ENCODE measurements at regions not wholly inside any gene's neighbourhood (a gene's known extent, or its start where the extent isn't known, plus 50 kb on each side); places are given as distances from the start of the nearest gene placed in this dataset.

DNA sequence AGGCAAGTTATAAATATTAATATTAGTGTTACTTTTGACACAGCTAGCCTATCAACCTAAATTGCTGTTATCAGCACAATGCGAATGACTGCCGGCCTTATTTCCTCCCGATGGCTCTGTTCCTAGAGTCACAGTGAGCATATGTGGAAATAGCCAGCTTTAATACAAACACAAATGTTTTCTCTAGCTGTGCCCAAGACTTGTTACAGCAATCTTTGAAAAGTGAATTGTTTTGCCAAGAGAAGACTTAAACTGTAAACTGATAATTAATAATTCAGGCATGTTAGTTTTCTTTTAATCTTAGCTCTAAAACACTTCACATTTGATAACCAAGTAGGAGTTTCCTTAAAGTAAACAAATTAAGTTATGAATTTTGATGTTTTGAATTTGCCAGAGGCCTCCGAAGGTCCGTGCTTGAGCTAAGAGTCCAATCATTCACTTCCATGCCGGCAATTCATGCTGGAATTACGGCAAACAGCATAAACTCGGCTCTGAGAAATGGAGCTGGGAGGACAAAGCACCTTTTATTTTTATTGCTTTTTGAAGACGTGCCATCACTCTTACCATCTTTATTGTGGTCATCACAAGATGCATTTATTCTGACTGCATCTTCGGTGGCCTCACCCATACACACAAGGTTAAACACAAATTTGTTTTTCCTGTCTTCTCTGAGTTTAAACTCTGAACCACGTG lies 184.5 kb upstream of the CWC22 start:
- peak overlapping the region; percentile 67 for H2AFZ ChIP-seq (ENCODE audit: low read length)
- H3K4ac ChIP-seq (ENCODE audit: low read length), result no peak overlapping the region
- H3K79me1 ChIP-seq (ENCODE audit: low read depth, low read length), result no peaks in the 10 kb centered on the region
- no peak overlapping the region for H2BK12ac ChIP-seq (ENCODE audit: low read length)
- H2AK5ac ChIP-seq (ENCODE audit: low read depth, low read length), result no peak overlapping the region
- H2BK15ac ChIP-seq (ENCODE audit: low read length), result no peak overlapping the region
- no peak overlapping the region for H3K14ac ChIP-seq (ENCODE audit: low read length)
- no peak overlapping the region for H4K8ac ChIP-seq (ENCODE audit: low read depth, low read length)
- no peak for DNase-seq (ENCODE audit: low spot score)
- no peak overlapping the region for H4K91ac ChIP-seq (ENCODE audit: low read depth, low read length, poor library complexity)
- H2BK5ac ChIP-seq (ENCODE audit: low read length), result no peak overlapping the region
- no peak overlapping the region for H3K18ac ChIP-seq (ENCODE audit: low read length)
- H2BK120ac ChIP-seq (ENCODE audit: low read depth, low read length), result no peak overlapping the region
- H3K23ac ChIP-seq (ENCODE audit: low read depth, low read length, poor library complexity), result no peak overlapping the region
- no peaks in the 10 kb centered on the region for H3K36me3 ChIP-seq (replicated peaks in 1 of 2; ENCODE audit: control insufficient read depth in 2 of 2, insufficient read depth in 2 of 2, low read length in 2 of 2)
- peaks cover 0 to 4% of the 10 kb centered on the region in 2 donors for H3K4me1 ChIP-seq (ENCODE audit: control insufficient read depth in 2 of 2, insufficient read depth in 1 of 2, low read depth in 1 of 2, low read length in 2 of 2)
- no peak overlapping the region for H3K4me2 ChIP-seq (ENCODE audit: insufficient read depth, low read length, poor library complexity, severe bottlenecking)
- no peak overlapping the region for H3K27ac ChIP-seq (replicated peaks; ENCODE audit: low read length)
- no peak overlapping the region for H3K4me3 ChIP-seq (ENCODE audit: low read length in 2 of 2)
- no peak overlapping the region for H3K9ac ChIP-seq (ENCODE audit: low read depth, low read length, poor library complexity)
- H3K27me3 ChIP-seq (ENCODE audit: control insufficient read depth in 3 of 3, insufficient read depth in 3 of 3, low read depth in 1 of 3, low read length in 3 of 3), result no peaks in the 10 kb centered on the region
- WGBS, 2 donors (ENCODE audit: extremely low coverage in 2 of 2, insufficient read length in 2 of 2, insufficient replicate concordance in 1 of 2), result no CpG with 5 or more reads among the region's 11 CpGs
- peaks cover 0 to 4% of the 10 kb centered on the region in 2 donors for H3K9me3 ChIP-seq (replicated peaks in 1 of 2; ENCODE audit: control insufficient read depth in 2 of 2, insufficient read depth in 1 of 2, low read depth in 1 of 2, low read length in 2 of 2)

DNA sequence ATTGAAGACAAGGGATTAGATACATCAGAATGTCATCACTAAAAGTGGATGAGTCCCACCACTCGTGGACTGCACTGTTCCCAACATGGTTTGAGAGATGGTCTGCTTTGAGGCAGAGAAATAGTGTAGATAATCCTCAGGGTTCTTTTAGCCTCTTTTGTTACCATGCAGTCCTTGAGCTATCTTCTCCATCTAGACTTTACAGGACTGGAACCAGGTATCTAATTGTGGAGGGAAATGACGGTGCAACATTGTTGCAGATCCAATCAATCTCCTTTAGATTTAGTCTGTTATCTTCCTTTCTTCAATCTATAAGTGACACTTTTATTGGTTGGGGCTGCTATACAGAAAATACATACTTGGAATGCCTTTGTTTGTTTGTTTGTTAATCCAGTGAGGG lies 183.8 kb upstream of the CWC22 start:
- no peaks in the 10 kb centered on the region for H3K79me1 ChIP-seq (ENCODE audit: low read depth, low read length)
- no peaks in the 10 kb centered on the region for H3K27me3 ChIP-seq (ENCODE audit: control insufficient read depth in 3 of 3, insufficient read depth in 3 of 3, low read depth in 1 of 3, low read length in 3 of 3)
- H3K4me1 ChIP-seq (ENCODE audit: control insufficient read depth in 2 of 2, insufficient read depth in 1 of 2, low read depth in 1 of 2, low read length in 2 of 2), result peaks cover 0 to 1% of the 10 kb centered on the region in 2 donors
- H2BK15ac ChIP-seq (ENCODE audit: low read length), result no peak overlapping the region
- H3K4me2 ChIP-seq (ENCODE audit: insufficient read depth, low read length, poor library complexity, severe bottlenecking), result no peak overlapping the region
- H3K9me3 ChIP-seq (replicated peaks in 1 of 2; ENCODE audit: control insufficient read depth in 2 of 2, insufficient read depth in 1 of 2, low read depth in 1 of 2, low read length in 2 of 2), result peaks cover 0 to 4% of the 10 kb centered on the region in 2 donors
- H3K14ac ChIP-seq (ENCODE audit: low read length), result no peak overlapping the region
- no peak overlapping the region for H3K4ac ChIP-seq (ENCODE audit: low read length)
- H2BK5ac ChIP-seq (ENCODE audit: low read length), result no peak overlapping the region
- no peak overlapping the region for H3K27ac ChIP-seq (replicated peaks; ENCODE audit: low read length)
- H2AK5ac ChIP-seq (ENCODE audit: low read depth, low read length), result no peak overlapping the region
- H2AFZ ChIP-seq (ENCODE audit: low read length), result peak overlapping the region; percentile 18
- no peak overlapping the region for H3K23ac ChIP-seq (ENCODE audit: low read depth, low read length, poor library complexity)
- H4K91ac ChIP-seq (ENCODE audit: low read depth, low read length, poor library complexity), result no peak overlapping the region
- H3K18ac ChIP-seq (ENCODE audit: low read length), result no peak overlapping the region
- H2BK120ac ChIP-seq (ENCODE audit: low read depth, low read length), result no peak overlapping the region
- H4K8ac ChIP-seq (ENCODE audit: low read depth, low read length), result no peak overlapping the region
- H3K4me3 ChIP-seq (ENCODE audit: low read length in 2 of 2), result no peak overlapping the region
- H3K36me3 ChIP-seq (replicated peaks in 1 of 2; ENCODE audit: control insufficient read depth in 2 of 2, insufficient read depth in 2 of 2, low read length in 2 of 2), result no peaks in the 10 kb centered on the region
- no peak overlapping the region for H2BK12ac ChIP-seq (ENCODE audit: low read length)
- H3K9ac ChIP-seq (ENCODE audit: low read depth, low read length, poor library complexity), result no peak overlapping the region
- DNase-seq (ENCODE audit: low spot score), result no peak
- no CpG with 5 or more reads among the region's 2 CpGs for WGBS, 2 donors (ENCODE audit: extremely low coverage in 2 of 2, insufficient read length in 2 of 2, insufficient replicate concordance in 1 of 2)

DNA sequence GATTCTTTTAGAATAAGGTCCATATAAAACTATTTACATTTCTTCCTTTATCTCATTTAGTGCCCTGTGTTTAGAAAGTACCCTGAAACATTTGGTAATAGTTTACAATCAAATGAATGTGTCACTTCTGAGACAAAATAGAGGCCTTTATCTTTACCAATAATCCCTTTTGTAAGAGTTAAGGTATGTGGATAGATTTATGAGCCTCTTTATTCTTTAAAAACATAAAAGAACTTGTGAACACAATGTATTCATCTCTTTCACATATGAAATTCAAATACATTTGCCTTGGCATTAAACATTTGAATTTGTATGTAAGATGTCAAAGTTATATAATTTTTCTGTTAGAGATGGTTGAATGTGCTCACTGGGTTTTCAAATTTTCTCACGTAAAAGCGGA lies 180.5 kb upstream of the CWC22 start:
- H3K4me1 ChIP-seq (ENCODE audit: control insufficient read depth in 2 of 2, insufficient read depth in 1 of 2, low read depth in 1 of 2, low read length in 2 of 2), result no peaks in the 10 kb centered on the region
- H3K14ac ChIP-seq (ENCODE audit: low read length), result no peak overlapping the region
- peak overlapping the region; percentile 27 for H2AFZ ChIP-seq (ENCODE audit: low read length)
- H3K79me1 ChIP-seq (ENCODE audit: low read depth, low read length), result no peaks in the 10 kb centered on the region
- H3K4me2 ChIP-seq (ENCODE audit: insufficient read depth, low read length, poor library complexity, severe bottlenecking), result no peak overlapping the region
- no peak overlapping the region for H3K18ac ChIP-seq (ENCODE audit: low read length)
- no peak overlapping the region for H2BK12ac ChIP-seq (ENCODE audit: low read length)
- no peak overlapping the region for H3K27ac ChIP-seq (replicated peaks; ENCODE audit: low read length)
- H3K36me3 ChIP-seq (replicated peaks in 1 of 2; ENCODE audit: control insufficient read depth in 2 of 2, insufficient read depth in 2 of 2, low read length in 2 of 2), result no peaks in the 10 kb centered on the region
- no peak overlapping the region for H2BK15ac ChIP-seq (ENCODE audit: low read length)
- no peak overlapping the region for H3K23ac ChIP-seq (ENCODE audit: low read depth, low read length, poor library complexity)
- H2BK5ac ChIP-seq (ENCODE audit: low read length), result no peak overlapping the region
- no CpG with 5 or more reads among the region's 2 CpGs for WGBS, 2 donors (ENCODE audit: extremely low coverage in 2 of 2, insufficient read length in 2 of 2, insufficient replicate concordance in 1 of 2)
- no peak overlapping the region for H4K91ac ChIP-seq (ENCODE audit: low read depth, low read length, poor library complexity)
- no peak overlapping the region for H2BK120ac ChIP-seq (ENCODE audit: low read depth, low read length)
- DNase-seq (ENCODE audit: low spot score), result no peak
- no peak overlapping the region for H4K8ac ChIP-seq (ENCODE audit: low read depth, low read length)
- H3K4me3 ChIP-seq (ENCODE audit: low read length in 2 of 2), result no peak overlapping the region
- no peak overlapping the region for H2AK5ac ChIP-seq (ENCODE audit: low read depth, low read length)
- H3K9me3 ChIP-seq (replicated peaks in 1 of 2; ENCODE audit: control insufficient read depth in 2 of 2, insufficient read depth in 1 of 2, low read depth in 1 of 2, low read length in 2 of 2), result no peaks in the 10 kb centered on the region
- no peak overlapping the region for H3K9ac ChIP-seq (ENCODE audit: low read depth, low read length, poor library complexity)
- no peak overlapping the region for H3K4ac ChIP-seq (ENCODE audit: low read length)
- H3K27me3 ChIP-seq (ENCODE audit: control insufficient read depth in 3 of 3, insufficient read depth in 3 of 3, low read depth in 1 of 3, low read length in 3 of 3), result no peaks in the 10 kb centered on the region

DNA sequence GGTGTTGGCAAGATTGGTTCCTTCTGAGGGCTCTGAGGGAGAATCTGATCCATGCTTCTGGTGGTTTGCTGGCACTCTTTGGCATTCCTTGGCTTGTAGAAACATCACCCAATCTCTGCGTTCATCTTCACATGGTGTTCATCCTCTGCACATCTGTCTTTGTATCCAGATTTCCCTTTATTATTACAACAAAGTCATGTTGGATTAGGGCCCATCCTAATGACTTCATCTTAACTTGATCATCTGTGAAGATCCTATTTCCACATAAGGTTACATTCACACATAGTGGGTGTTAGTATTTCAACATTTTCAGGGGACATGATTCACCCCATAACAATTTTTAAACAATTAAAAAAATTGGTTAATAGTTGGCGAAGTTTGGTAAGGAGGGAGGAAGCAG lies 177.4 kb upstream of the CWC22 start:
- H3K4me2 ChIP-seq (ENCODE audit: insufficient read depth, low read length, poor library complexity, severe bottlenecking), result no peak overlapping the region
- H3K27ac ChIP-seq (replicated peaks; ENCODE audit: low read length), result no peak overlapping the region
- H2AFZ ChIP-seq (ENCODE audit: low read length), result no peak overlapping the region
- 100% methylated on average over 1 of the region's 2 CpGs; no CpG with 5 or more reads in 1 of the 2 donors for WGBS, 2 donors (ENCODE audit: extremely low coverage in 2 of 2, insufficient read length in 2 of 2, insufficient replicate concordance in 1 of 2)
- no peak overlapping the region for H3K4me3 ChIP-seq (ENCODE audit: low read length in 2 of 2)
- no peak overlapping the region for H4K91ac ChIP-seq (ENCODE audit: low read depth, low read length, poor library complexity)
- H3K14ac ChIP-seq (ENCODE audit: low read length), result no peak overlapping the region
- no peak overlapping the region for H3K18ac ChIP-seq (ENCODE audit: low read length)
- no peak overlapping the region for H3K23ac ChIP-seq (ENCODE audit: low read depth, low read length, poor library complexity)
- H3K4ac ChIP-seq (ENCODE audit: low read length), result no peak overlapping the region
- no peaks in the 10 kb centered on the region for H3K36me3 ChIP-seq (replicated peaks in 1 of 2; ENCODE audit: control insufficient read depth in 2 of 2, insufficient read depth in 2 of 2, low read length in 2 of 2)
- no peak overlapping the region for H2BK120ac ChIP-seq (ENCODE audit: low read depth, low read length)
- H2BK12ac ChIP-seq (ENCODE audit: low read length), result no peak overlapping the region
- H3K9me3 ChIP-seq (replicated peaks in 1 of 2; ENCODE audit: control insufficient read depth in 2 of 2, insufficient read depth in 1 of 2, low read depth in 1 of 2, low read length in 2 of 2), result no peaks in the 10 kb centered on the region
- no peak overlapping the region for H2BK5ac ChIP-seq (ENCODE audit: low read length)
- H2BK15ac ChIP-seq (ENCODE audit: low read length), result no peak overlapping the region
- no peaks in the 10 kb centered on the region for H3K27me3 ChIP-seq (ENCODE audit: control insufficient read depth in 3 of 3, insufficient read depth in 3 of 3, low read depth in 1 of 3, low read length in 3 of 3)
- H3K79me1 ChIP-seq (ENCODE audit: low read depth, low read length), result no peaks in the 10 kb centered on the region
- DNase-seq (ENCODE audit: low spot score), result no peak
- H3K4me1 ChIP-seq (ENCODE audit: control insufficient read depth in 2 of 2, insufficient read depth in 1 of 2, low read depth in 1 of 2, low read length in 2 of 2), result no peaks in the 10 kb centered on the region
- no peak overlapping the region for H3K9ac ChIP-seq (ENCODE audit: low read depth, low read length, poor library complexity)
- no peak overlapping the region for H2AK5ac ChIP-seq (ENCODE audit: low read depth, low read length)
- no peak overlapping the region for H4K8ac ChIP-seq (ENCODE audit: low read depth, low read length)

Measured in neuronal stem cell (in vitro differentiated cells).